ENCODE measurements at regions not wholly inside any gene's neighbourhood (a gene's known extent, or its start where the extent isn't known, plus 50 kb on each side); places are given as distances from the start of the nearest gene placed in this dataset.

DNA sequence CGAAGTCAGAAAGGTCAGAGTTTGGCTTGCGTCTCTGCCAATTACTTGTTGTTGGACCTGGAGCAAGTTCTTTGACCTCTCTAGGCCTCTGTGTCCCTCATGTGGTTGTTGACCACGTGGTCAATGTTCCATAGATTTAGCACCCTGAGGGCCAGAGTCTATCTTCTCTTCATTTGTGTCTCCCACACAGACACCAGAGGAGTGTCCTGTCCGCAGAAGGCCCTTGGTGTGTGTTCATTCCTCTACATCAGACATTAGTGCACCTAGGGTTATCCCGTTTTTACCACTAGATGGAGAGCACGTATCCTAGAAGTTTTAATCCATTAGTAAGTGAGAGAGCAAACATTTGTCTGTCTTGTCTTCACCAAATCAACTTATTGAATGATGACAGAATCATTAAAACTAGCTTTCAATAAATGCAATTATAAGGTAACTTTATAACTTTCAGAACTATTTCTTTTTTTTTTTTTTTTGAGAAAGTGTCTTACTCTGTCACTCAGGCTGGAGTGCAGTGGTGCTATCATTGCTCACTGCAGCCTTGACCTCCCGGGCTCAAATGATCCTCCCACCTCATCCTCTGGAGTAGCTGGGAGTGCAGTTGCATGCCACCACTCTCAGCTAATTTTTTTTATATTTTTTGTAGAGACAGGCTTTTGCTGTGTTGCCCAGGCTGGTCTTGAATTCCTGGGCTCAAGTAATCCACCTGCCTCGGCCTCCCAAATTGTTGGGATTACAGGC lies 122.5 kb upstream of the ANKRD1 start:
- no peaks in the 10 kb centered on the region for H3K36me3 ChIP-seq (replicated peaks in 1 of 2; ENCODE audit: control insufficient read depth in 1 of 2, insufficient read depth in 2 of 2, low read length in 1 of 2)
- H3K27me3 ChIP-seq (ENCODE audit: insufficient read depth), result no peaks in the 10 kb centered on the region
- no peak overlapping the region for H3K27ac ChIP-seq (ENCODE audit: low read depth in 2 of 2, low read length in 1 of 2)
- no peaks in the 10 kb centered on the region for H3F3A ChIP-seq (replicated peaks; ENCODE audit: insufficient read depth)
- ChIA-PET POLR2A (no interaction called here), CTCF (interaction anchor here (0.6 to 5.6 kb wide), 28 partner anchors 8 to 347 kb away, joined by 3 to 76 read pairs (median 4); no protein-coding TSS in a partner anchor)
- no peak overlapping the region for H3K4me2 ChIP-seq
- no peak overlapping the region for H2AFZ ChIP-seq (ENCODE audit: low read depth)
- WGBS (ENCODE audit: low lambda C conversion rate), result 69% methylated on average over 8 of the region's 8 CpGs
- peak; percentile 52 for DNase-seq
- no peaks in the 10 kb centered on the region for H4K20me1 ChIP-seq (ENCODE audit: insufficient read depth)
- H3K9me3 ChIP-seq, result no peaks in the 10 kb centered on the region
- H3K4me1 ChIP-seq (ENCODE audit: control insufficient read depth in 1 of 2, insufficient read depth in 2 of 2, low read depth in 1 of 2, low read length in 1 of 2), result no peaks in the 10 kb centered on the region
- TF ChIP-seq, protein P1, sequence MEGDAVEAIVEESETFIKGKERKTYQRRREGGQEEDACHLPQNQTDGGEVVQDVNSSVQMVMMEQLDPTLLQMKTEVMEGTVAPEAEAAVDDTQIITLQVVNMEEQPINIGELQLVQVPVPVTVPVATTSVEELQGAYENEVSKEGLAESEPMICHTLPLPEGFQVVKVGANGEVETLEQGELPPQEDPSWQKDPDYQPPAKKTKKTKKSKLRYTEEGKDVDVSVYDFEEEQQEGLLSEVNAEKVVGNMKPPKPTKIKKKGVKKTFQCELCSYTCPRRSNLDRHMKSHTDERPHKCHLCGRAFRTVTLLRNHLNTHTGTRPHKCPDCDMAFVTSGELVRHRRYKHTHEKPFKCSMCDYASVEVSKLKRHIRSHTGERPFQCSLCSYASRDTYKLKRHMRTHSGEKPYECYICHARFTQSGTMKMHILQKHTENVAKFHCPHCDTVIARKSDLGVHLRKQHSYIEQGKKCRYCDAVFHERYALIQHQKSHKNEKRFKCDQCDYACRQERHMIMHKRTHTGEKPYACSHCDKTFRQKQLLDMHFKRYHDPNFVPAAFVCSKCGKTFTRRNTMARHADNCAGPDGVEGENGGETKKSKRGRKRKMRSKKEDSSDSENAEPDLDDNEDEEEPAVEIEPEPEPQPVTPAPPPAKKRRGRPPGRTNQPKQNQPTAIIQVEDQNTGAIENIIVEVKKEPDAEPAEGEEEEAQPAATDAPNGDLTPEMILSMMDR (IDR thresholded peaks at IDR 0.05), result peak; percentile 62
- TF ChIP-seq RXRA (IDR thresholded peaks at IDR 0.05; ENCODE audit: borderline replicate concordance, low read depth) (no peak), TAF1 (IDR thresholded peaks at IDR 0.05; ENCODE audit: borderline replicate concordance, low read depth, low read length) (no peak), RAD21 (IDR thresholded peaks at IDR 0.05; ENCODE audit: low read length) (peak; percentile 88), EZH2phosphoT487 (IDR thresholded peaks at IDR 0.05; ENCODE audit: borderline replicate concordance, low read depth) (no peak), TEAD4 (IDR thresholded peaks at IDR 0.05; ENCODE audit: borderline replicate concordance, insufficient read depth) (no peak), ELF1 (IDR thresholded peaks at IDR 0.05) (no peak), RCOR1 (IDR thresholded peaks at IDR 0.05; ENCODE audit: low read length) (no peak), FOXJ3 (CRISPR knock-in tag; IDR thresholded peaks at IDR 0.05) (no peak), SMC3 (IDR thresholded peaks at IDR 0.05; ENCODE audit: low read depth, low read length) (peak; percentile 68)
- TF ChIP-seq, protein P2, sequence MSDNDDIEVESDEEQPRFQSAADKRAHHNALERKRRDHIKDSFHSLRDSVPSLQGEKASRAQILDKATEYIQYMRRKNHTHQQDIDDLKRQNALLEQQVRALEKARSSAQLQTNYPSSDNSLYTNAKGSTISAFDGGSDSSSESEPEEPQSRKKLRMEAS (IDR thresholded peaks at IDR 0.05; ENCODE audit: low read depth), result no peak
- H3K9me2 ChIP-seq, result no peaks in the 10 kb centered on the region
- no peak overlapping the region; a peak in 1 of 4 replicates for H3K4me3 ChIP-seq (ENCODE audit: low read depth in 2 of 2, low read length in 1 of 2)
- H3K9ac ChIP-seq, result no peak overlapping the region
- H3K79me2 ChIP-seq (ENCODE audit: insufficient read depth), result no peaks in the 10 kb centered on the region

DNA sequence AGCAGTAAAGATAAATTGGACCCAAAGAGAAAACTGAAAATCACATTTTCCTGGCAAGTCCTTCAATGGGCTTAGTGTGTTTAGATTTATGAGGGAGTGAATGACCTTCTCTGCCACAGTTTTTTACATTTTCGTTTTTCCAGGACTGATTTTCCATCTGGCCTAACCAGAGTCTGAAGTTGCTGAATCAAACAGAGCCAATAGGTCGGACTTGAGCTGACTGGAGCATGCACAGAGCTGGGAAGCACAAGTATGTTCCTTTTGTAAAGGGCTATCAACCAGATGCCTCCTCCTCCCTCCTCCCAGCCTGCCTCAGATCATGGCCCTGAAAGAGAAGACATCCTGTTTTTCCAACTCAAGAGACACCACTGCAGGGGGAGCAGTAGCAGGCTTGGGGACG lies 126.0 kb upstream of the ANKRD1 start:
- no peaks in the 10 kb centered on the region for H3K79me2 ChIP-seq (ENCODE audit: insufficient read depth)
- no peak overlapping the region for H3K4me3 ChIP-seq (ENCODE audit: low read depth in 2 of 2, low read length in 1 of 2)
- H3K9ac ChIP-seq, result no peak overlapping the region
- ChIA-PET CTCF (interaction anchor here (0.8 kb wide), 1 partner anchor 204 kb away, joined by 5 read pairs; no protein-coding TSS in a partner anchor), POLR2A (no interaction called here)
- no peak overlapping the region for H3K4me2 ChIP-seq
- H3K9me2 ChIP-seq, result no peaks in the 10 kb centered on the region
- H3F3A ChIP-seq (replicated peaks; ENCODE audit: insufficient read depth), result no peaks in the 10 kb centered on the region
- no peaks in the 10 kb centered on the region; a peak in 1 of 4 replicates for H3K4me1 ChIP-seq (ENCODE audit: control insufficient read depth in 1 of 2, insufficient read depth in 2 of 2, low read depth in 1 of 2, low read length in 1 of 2)
- no peak for DNase-seq
- H3K27ac ChIP-seq (ENCODE audit: low read depth in 2 of 2, low read length in 1 of 2), result no peak overlapping the region
- no peak overlapping the region for H2AFZ ChIP-seq (ENCODE audit: low read depth)
- WGBS (ENCODE audit: low lambda C conversion rate), result 19% methylated on average over 3 of the region's 3 CpGs
- no peaks in the 10 kb centered on the region for H3K27me3 ChIP-seq (ENCODE audit: insufficient read depth)
- no peaks in the 10 kb centered on the region for H3K9me3 ChIP-seq
- H4K20me1 ChIP-seq (ENCODE audit: insufficient read depth), result no peaks in the 10 kb centered on the region
- no peak for TF ChIP-seq EP300 (IDR thresholded peaks at IDR 0.05; ENCODE audit: borderline replicate concordance in 1 of 2, low read depth in 1 of 2, low read length in 1 of 2)
- TF ChIP-seq JUND (IDR thresholded peaks at IDR 0.05), result no peak
- no peak for TF ChIP-seq TEAD4 (IDR thresholded peaks at IDR 0.05; ENCODE audit: borderline replicate concordance, insufficient read depth)
- no peak for TF ChIP-seq MEF2A (IDR thresholded peaks at IDR 0.05; ENCODE audit: borderline replicate concordance, low read depth)
- TF ChIP-seq RCOR1 (IDR thresholded peaks at IDR 0.05; ENCODE audit: low read length), result no peak
- no peak for TF ChIP-seq FOXM1 (IDR thresholded peaks at IDR 0.05; ENCODE audit: low read depth)
- no peaks in the 10 kb centered on the region for H3K36me3 ChIP-seq (replicated peaks in 1 of 2; ENCODE audit: control insufficient read depth in 1 of 2, insufficient read depth in 2 of 2, low read length in 1 of 2)

Data from SK-N-SH (cell line).